Lower leg skin (tissue), 4 donors: ENCODE measurements at regions not wholly inside any gene's neighbourhood (a gene's known extent, or its start where the extent isn't known, plus 50 kb on each side); places are given as distances from the start of the nearest gene placed in this dataset.

Source experiments
- DNase-seq, 2 donors: peaks; one replicate each; pipeline ENCODE4 v3.0.0-alpha.2; 2019; ENCODE audit warnings: low spot score in 2 of 2
- H3K4me3 ChIP-seq: fragments of 200-600 bp; sonication (generic); 2 replicates; pipeline ENCODE4 v1.5.1; 2017; ENCODE audit warnings: mild to moderate bottlenecking, low read depth; ENCODE audit not compliant: poor library complexity, severe bottlenecking
- CTCF ChIP-seq, 3 donors: fragments of 450-650 bp; IDR thresholded peaks; one replicate each; pipeline ENCODE4 v1.5.1; 2016; ENCODE audit warnings: antibody characterized with exemption in 3 of 3, mild to moderate bottlenecking in 3 of 3, moderate library complexity in 2 of 3
- POLR2A ChIP-seq, 2 donors: fragments of 450-650 bp; IDR thresholded peaks; one replicate each; pipeline ENCODE4 v1.6.1; 2016 to 2017; ENCODE audit warnings: antibody characterized with exemption in 2 of 2, mild to moderate bottlenecking in 1 of 2, moderate library complexity in 1 of 2
- WGBS, 2 donors: methylation state at CpG; one replicate each; pipeline ENCODE4 v1.1.5; 2018; 5-methylcytosine and 5-hydroxymethylcytosine counted together
- intact Hi-C: fragments of 100-400 bp; cut with DNase I; formaldehyde crosslinking; loops from one replicate; pipeline ENCODE4 v1.15.0; 2023; ENCODE audit warnings: low total_unique reads

DNA sequence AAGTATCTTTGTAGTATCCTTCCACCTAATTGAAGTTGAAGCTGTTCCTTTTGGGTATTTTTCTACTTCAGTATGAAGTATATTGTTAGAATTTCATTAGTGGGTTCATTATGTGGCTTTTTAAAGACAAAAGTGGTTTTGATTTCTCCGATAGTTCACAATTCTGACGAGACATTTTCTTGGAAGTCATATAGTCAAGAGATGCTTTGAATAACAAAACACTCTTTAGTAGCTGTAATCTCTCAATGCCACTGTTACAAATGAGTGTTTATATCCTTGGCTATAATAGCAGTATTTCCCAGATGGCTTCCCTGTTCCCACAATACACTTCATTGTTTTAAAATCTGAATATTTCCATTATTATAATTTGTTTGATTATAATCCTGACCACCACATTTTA lies 108.7 kb upstream of the F3 start:
- WGBS, 2 donors = 73 to 77% methylated on average over 2 of the region's 2 CpGs
- H3K4me3 ChIP-seq = no peak overlapping the region
- TF ChIP-seq CTCF (IDR thresholded peaks at IDR 0.05) = no peak
- intact Hi-C loops = no loop called here
- no peak for DNase-seq

DNA sequence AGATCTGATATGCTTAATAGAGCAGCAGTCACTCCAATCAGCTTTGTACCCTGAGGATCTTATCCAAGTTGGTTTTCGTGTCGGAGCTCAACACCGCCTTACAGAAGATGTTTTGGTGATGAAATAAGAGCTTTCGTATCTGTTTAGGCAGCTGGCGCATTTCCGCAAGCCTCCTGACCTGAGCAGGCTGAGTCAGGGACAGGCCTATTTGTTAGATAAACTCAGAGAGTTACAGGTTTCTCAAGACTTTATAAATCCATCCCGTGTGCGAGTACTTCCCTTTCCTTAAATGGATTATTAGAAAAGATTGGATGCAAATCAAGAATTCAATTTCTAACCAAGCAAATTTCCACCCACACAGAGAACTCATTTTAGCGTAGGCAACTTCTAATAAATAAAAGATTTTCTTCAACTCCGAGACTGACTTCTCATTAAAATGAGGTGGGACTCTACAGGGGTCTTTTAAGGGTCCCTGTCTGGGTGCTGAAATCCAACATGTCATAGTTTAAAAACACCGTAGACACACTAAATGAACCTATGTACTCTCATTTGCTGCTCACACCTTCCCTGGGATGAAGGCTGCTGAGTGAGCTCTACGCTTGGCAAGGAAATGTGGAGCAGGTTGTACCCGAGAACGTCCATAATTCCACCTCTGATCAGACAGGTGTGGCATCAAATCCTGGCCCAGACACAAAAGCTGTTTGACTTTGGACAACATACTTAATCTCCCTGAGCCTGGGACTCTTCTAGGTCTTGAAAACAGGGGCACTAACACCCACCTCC lies 106.9 kb upstream of the F3 start:
- TF ChIP-seq CTCF (IDR thresholded peaks at IDR 0.05) (no peak), POLR2A (IDR thresholded peaks at IDR 0.05) (no peak)
- WGBS, 2 donors = 32 to 44% methylated on average over 14 of the region's 14 CpGs
- peak; percentile 82 to 95 for DNase-seq
- no peak overlapping the region for H3K4me3 ChIP-seq
- intact Hi-C loops = no loop called here

DNA sequence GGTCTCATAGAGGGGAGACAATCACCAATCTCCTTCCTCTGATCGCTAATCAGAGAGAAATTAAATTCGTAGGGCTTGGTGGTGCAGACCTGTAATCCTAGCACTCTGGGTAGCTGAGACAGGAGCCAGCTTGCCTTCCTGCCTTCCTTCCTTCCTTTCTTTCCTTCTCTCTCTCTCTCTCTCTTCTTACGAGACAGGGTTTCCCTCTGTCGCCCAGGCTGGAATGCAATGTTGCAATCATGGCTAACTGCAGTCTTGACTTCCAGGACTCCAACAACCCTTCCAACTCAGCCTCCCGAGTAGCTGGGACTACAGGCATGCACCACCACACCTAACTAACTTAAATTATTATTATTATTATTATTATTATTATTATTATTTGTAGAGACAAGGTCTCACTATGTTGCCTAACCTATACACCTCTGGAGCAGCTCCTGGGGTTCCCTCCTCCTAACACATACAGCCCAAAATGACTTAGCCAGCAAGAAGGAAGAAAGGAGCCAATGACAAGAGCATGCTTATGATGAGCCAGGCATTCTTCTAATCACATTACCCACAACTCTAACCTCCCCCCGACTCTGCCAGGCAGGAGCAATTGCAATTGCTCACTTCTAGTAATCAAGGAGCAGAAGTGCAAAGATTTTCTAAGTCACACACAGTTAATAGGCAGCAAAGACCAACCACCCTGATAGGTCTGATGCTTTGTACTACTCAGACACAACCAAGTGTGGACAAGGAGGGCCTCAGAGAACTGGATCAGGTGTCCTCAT lies 105.4 kb upstream of the F3 start:
- 87 to 88% methylated on average over 6 of the region's 6 CpGs for WGBS, 2 donors
- intact Hi-C loops = no loop called here
- DNase-seq = no peak
- H3K4me3 ChIP-seq = no peak overlapping the region
- TF ChIP-seq POLR2A (IDR thresholded peaks at IDR 0.05) (no peak), CTCF (IDR thresholded peaks at IDR 0.05) (no peak)

GRCh38 chr1:94646141-94646643 lies 104.6 kb upstream of the F3 start:
- DNase-seq = no peak
- intact Hi-C loops = no loop called here
- H3K4me3 ChIP-seq = no peak overlapping the region
- 81 to 88% methylated on average over 4 of the region's 4 CpGs for WGBS, 2 donors
- TF ChIP-seq CTCF (IDR thresholded peaks at IDR 0.05) (no peak), POLR2A (IDR thresholded peaks at IDR 0.05) (no peak)

DNA sequence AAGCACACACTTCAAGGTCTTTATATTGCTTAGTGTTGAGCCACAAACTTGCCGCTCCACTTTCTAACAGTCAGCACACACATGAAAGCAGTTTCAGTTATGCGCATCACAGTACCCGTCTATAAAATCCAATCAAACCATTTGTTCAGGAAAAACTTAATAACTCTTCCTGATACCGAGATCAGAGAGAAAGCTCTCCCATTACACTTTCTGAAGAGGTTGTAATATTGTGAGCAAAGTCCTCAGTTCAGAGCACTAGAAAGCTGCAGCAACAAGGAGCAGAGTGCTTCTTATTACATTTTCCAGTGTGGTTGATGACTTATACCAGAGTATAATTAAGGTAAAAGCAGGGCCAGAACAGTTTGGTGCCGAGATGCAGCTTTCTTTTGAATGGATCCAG lies 102.8 kb upstream of the F3 start:
- WGBS, 2 donors = 85 to 93% methylated on average over 5 of the region's 5 CpGs
- DNase-seq = no peak
- TF ChIP-seq POLR2A (IDR thresholded peaks at IDR 0.05) (no peak), CTCF (IDR thresholded peaks at IDR 0.05) (no peak)
- H3K4me3 ChIP-seq = no peak overlapping the region
- intact Hi-C loops = no loop called here
